Endothelial cell of umbilical vein (primary cell): ENCODE measurements at regions not wholly inside any gene's neighbourhood (a gene's known extent, or its start where the extent isn't known, plus 50 kb on each side); places are given as distances from the start of the nearest gene placed in this dataset.

Source experiments
- BruUV-seq: library from RNA; stranded (reverse); fragments of 400-500 nt; replicated peaks from 2 replicates; lab custom pipeline; 2021; lab: Mats Ljungman, UMichigan
- CTCF ChIA-PET: fragments of 300-600, 350-600 bp; sonication (Branson Sonifier 250); formaldehyde crosslinking; loops from one replicate; lab custom pipeline; 2021; ENCODE audit warnings: antibody characterized with exemption, inconsistent platforms; lab: Charles Lee
- POLR2A ChIA-PET: fragments of 300-600, 350-600 bp; sonication (Branson Sonifier 250); formaldehyde crosslinking; loops from one replicate; lab custom pipeline; 2021; ENCODE audit warnings: antibody characterized with exemption, inconsistent platforms; lab: Charles Lee
- DNase-seq: peaks from one replicate; pipeline ENCODE4 v3.0.0-alpha.2; 2011; ENCODE audit warnings: low read depth, low spot score
- FAIRE-seq: peaks from 2 replicates; lab custom pipeline; 2011; peaks lifted over from hg19 to GRCh38; lab: Jason Lieb, UNC
- H2AFZ ChIP-seq: 2 replicates; pipeline ENCODE4 v1.6.0; 2012; ENCODE audit warnings: low read depth, low read length, control low read depth, inconsistent platforms
- H3K27ac ChIP-seq: 2 replicates; pipeline ENCODE4 v1.5.1; 2011; ENCODE audit warnings: low read depth, mild to moderate bottlenecking, control low read depth, low read length, moderate library complexity; ENCODE audit not compliant: insufficient read depth
- H3K27me3 ChIP-seq, 2 experiments: 2 replicates each; pipeline versions ENCODE4 v1.6.0 to v1.6.1; 2011; ENCODE audit warnings: low read length in 2 of 2, mixed read lengths in 1 of 2; ENCODE audit not compliant: control insufficient read depth in 2 of 2, insufficient read depth in 2 of 2
- H3K36me3 ChIP-seq, 2 experiments: 2 replicates in 1 of 2; 3 replicates in 1 of 2; pipeline ENCODE4 v1.5.1; 2011; ENCODE audit warnings: low read length in 2 of 2, mild to moderate bottlenecking in 1 of 2, moderate library complexity in 1 of 2; ENCODE audit not compliant: control insufficient read depth in 2 of 2, insufficient read depth in 2 of 2; ENCODE audit errors: extremely low read depth in 1 of 2
- H3K4me1 ChIP-seq: 3 replicates; pipeline ENCODE4 v1.5.1; 2011; ENCODE audit warnings: mild to moderate bottlenecking, low read length; ENCODE audit not compliant: control insufficient read depth, insufficient read depth; ENCODE audit errors: extremely low read depth
- H3K4me2 ChIP-seq: 2 replicates; pipeline ENCODE4 v1.6.1; 2011; ENCODE audit warnings: low read length, control low read depth, mixed read lengths; ENCODE audit not compliant: insufficient read depth
- H3K4me3 ChIP-seq, 3 experiments: fragments of 200-600 bp in 1 of 3; sonication (generic), shearing (Covaris generic) in 1 of 3; replicated peaks in 1 of 3; 2 replicates each; pipeline ENCODE4 v1.5.1; 2011 to 2016; ENCODE audit warnings: control low read depth in 3 of 3, low read length in 3 of 3, mild to moderate bottlenecking in 2 of 3, inconsistent platforms in 1 of 3, low read depth in 1 of 3, moderate library complexity in 1 of 3; ENCODE audit not compliant: insufficient read depth in 1 of 3
- H3K79me2 ChIP-seq: 2 replicates; pipeline ENCODE4 v1.6.0; 2012; ENCODE audit warnings: low read length, inconsistent platforms; ENCODE audit not compliant: control insufficient read depth, insufficient read depth
- H3K9ac ChIP-seq: replicated peaks from 2 replicates; pipeline ENCODE3; 2011; ENCODE audit warnings: low read length, control low read depth; ENCODE audit not compliant: insufficient read depth; ENCODE audit errors: extremely low read depth
- H3K9me1 ChIP-seq: replicated peaks from 3 replicates; pipeline ENCODE4 v1.6.0; 2011; ENCODE audit warnings: mild to moderate bottlenecking, low read length; ENCODE audit not compliant: control insufficient read depth, insufficient read depth; ENCODE audit errors: extremely low read depth
- H3K9me3 ChIP-seq: replicated peaks from 2 replicates; pipeline ENCODE4 v1.5.1; 2012; ENCODE audit warnings: low read length, inconsistent platforms; ENCODE audit not compliant: control insufficient read depth, insufficient read depth
- H4K20me1 ChIP-seq: replicated peaks from 2 replicates; pipeline ENCODE3; 2011; ENCODE audit warnings: mild to moderate bottlenecking, low read length; ENCODE audit not compliant: control insufficient read depth, insufficient read depth; ENCODE audit errors: extremely low read depth
- EZH2 ChIP-seq: IDR thresholded peaks from 2 replicates; pipeline ENCODE4 v1.6.1; 2012; ENCODE audit warnings: borderline replicate concordance, low read depth, mild to moderate bottlenecking, moderate library complexity, low read length, inconsistent platforms; ENCODE audit not compliant: severe bottlenecking
- FOS ChIP-seq: IDR thresholded peaks from 2 replicates; pipeline ENCODE4 v1.6.1; 2011; ENCODE audit warnings: mild to moderate bottlenecking, low read length, moderate library complexity, borderline replicate concordance; ENCODE audit not compliant: insufficient read depth
- GATA2 ChIP-seq: IDR thresholded peaks from 2 replicates; pipeline ENCODE4 v1.7.0; 2011; ENCODE audit warnings: low read depth, mild to moderate bottlenecking, moderate library complexity, mixed read lengths, low read length; ENCODE audit not compliant: insufficient read length, insufficient read depth
- JUN ChIP-seq: IDR thresholded peaks from 2 replicates; pipeline ENCODE4 v1.6.1; 2011; ENCODE audit warnings: borderline replicate concordance, low read depth; ENCODE audit not compliant: insufficient read length, insufficient read depth
- MYC ChIP-seq: IDR thresholded peaks from one replicate; pipeline ENCODE4 v1.6.1; 2011; ENCODE audit warnings: mild to moderate bottlenecking, low read depth, low read length
- POLR2A ChIP-seq: IDR thresholded peaks from 2 replicates; pipeline ENCODE4 v1.6.1; 2012; ENCODE audit warnings: low read depth, mild to moderate bottlenecking, control low read depth, low read length
- POLR2AphosphoS5 ChIP-seq: IDR thresholded peaks from 2 replicates; pipeline ENCODE4 v1.6.1; 2012; ENCODE audit warnings: low read depth, mild to moderate bottlenecking, control low read depth, low read length, moderate library complexity; ENCODE audit not compliant: insufficient read depth
- dilution Hi-C: fragments of 300-500 bp; cut with MboI; formaldehyde crosslinking; loops from one replicate; pipeline ENCODE4 v1.15.0; 2019; ENCODE audit warnings: low sequenced_read_pairs; ENCODE audit not compliant: extremely low pct_ligation_motif_present
- intact Hi-C: fragments of 100-400 bp; cut with micrococcal nuclease; formaldehyde crosslinking; loops from one replicate; pipeline ENCODE4 v1.10.0; 2022
- TF ChIP-seq, protein P1 (sequence below): IDR thresholded peaks from 2 replicates; pipeline ENCODE4 v1.6.1; 2011; ENCODE audit not compliant: insufficient read depth, insufficient read length
- TF ChIP-seq, protein P2 (sequence below), 2 donors: IDR thresholded peaks; 1 replicate in 1 of 2; 2 replicates in 1 of 2; pipeline ENCODE4 v1.5.1; 2011; ENCODE audit warnings: low read length in 2 of 2, mild to moderate bottlenecking in 2 of 2, moderate library complexity in 2 of 2, control low read depth in 1 of 2, inconsistent platforms in 1 of 2, low read depth in 1 of 2; ENCODE audit not compliant: insufficient read depth in 1 of 2; ENCODE audit errors: extremely low read depth in 1 of 2

DNA sequence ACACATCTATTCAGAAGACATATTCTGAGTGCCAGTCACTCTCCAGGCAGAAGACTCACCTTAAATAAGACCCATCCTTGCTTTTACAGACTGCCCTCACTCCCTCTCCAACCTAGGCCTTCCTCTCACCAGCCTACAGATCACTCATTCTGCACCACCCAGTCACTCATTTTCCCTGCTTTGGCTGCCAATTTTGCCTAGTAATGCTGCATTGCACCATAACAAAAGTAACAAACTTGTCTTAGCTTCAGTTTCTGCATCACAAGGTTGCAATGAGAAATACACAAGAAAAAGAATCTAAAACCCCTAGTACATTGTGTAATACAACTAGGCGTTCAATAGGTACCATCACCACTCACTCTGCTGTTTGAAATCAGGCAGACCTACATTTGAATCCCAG is 292.4 kb downstream of the PLPP3 start:
- Histone ChIP-seq H2AFZ (no peak overlapping the region), H3K9me3 (no peaks in the 10 kb centered on the region), H4K20me1 (no peaks in the 10 kb centered on the region), H3K4me1 (peaks cover 10% of the 10 kb centered on the region), H3K4me2 (no peak overlapping the region), H3K27me3 (no peaks in the 10 kb centered on the region), H3K27ac (no peak overlapping the region), H3K79me2 (no peaks in the 10 kb centered on the region), H3K4me3 (no peak overlapping the region), H3K9me1 (no peaks in the 10 kb centered on the region), H3K36me3 (no peaks in the 10 kb centered on the region), H3K9ac (no peak overlapping the region)
- DNase-seq: no peak
- TF ChIP-seq EZH2 (no peak), POLR2A (no peak), FOS (no peak), MYC (no peak), GATA2 (no peak), POLR2AphosphoS5 (no peak), JUN (no peak)
- TF ChIP-seq, protein P1, sequence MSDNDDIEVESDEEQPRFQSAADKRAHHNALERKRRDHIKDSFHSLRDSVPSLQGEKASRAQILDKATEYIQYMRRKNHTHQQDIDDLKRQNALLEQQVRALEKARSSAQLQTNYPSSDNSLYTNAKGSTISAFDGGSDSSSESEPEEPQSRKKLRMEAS: no peak
- TF ChIP-seq, protein P2, sequence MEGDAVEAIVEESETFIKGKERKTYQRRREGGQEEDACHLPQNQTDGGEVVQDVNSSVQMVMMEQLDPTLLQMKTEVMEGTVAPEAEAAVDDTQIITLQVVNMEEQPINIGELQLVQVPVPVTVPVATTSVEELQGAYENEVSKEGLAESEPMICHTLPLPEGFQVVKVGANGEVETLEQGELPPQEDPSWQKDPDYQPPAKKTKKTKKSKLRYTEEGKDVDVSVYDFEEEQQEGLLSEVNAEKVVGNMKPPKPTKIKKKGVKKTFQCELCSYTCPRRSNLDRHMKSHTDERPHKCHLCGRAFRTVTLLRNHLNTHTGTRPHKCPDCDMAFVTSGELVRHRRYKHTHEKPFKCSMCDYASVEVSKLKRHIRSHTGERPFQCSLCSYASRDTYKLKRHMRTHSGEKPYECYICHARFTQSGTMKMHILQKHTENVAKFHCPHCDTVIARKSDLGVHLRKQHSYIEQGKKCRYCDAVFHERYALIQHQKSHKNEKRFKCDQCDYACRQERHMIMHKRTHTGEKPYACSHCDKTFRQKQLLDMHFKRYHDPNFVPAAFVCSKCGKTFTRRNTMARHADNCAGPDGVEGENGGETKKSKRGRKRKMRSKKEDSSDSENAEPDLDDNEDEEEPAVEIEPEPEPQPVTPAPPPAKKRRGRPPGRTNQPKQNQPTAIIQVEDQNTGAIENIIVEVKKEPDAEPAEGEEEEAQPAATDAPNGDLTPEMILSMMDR (IDR thresholded peaks at IDR 0.05; ENCODE audit: extremely low read depth in 1 of 2, insufficient read depth in 1 of 2, low read depth in 1 of 2, low read length in 2 of 2): no peak
- CTCF ChIA-PET: no interaction called here
- BruUV-seq: no TSS peak
- dilution Hi-C loops (no loop called here), intact Hi-C loops (no loop called here)
- POLR2A ChIA-PET: no interaction called here
- FAIRE-seq: no peak
